CD4-positive, alpha-beta memory T cell (primary cell): ENCODE measurements at regions not wholly inside any gene's neighbourhood (a gene's known extent, or its start where the extent isn't known, plus 50 kb on each side); places are given as distances from the start of the nearest gene placed in this dataset.
"Not testable (repeated sequence)": the region's sequence is repeated elsewhere in the genome, so short reads cannot be mapped to it uniquely, and the experiment has no call there.

Experiments used
- CTCF ChIA-PET: fragments of 350-600 bp; sonication (Branson Sonifier 250); formaldehyde crosslinking; loops from one replicate; lab custom pipeline; 2021; ENCODE audit warnings: inconsistent platforms; ENCODE audit not compliant: partially characterized antibody; lab: Charles Lee
- POLR2A ChIA-PET: fragments of 350-600 bp; sonication (Branson Sonifier 250); formaldehyde crosslinking; loops from one replicate; lab custom pipeline; 2021; ENCODE audit not compliant: partially characterized antibody; lab: Charles Lee
- DNase-seq, 5 donors: peaks; one replicate each; pipeline versions ENCODE4 v3.0.0 to v3.0.0-alpha.2; 2020 to 2022; ENCODE audit warnings: mixed read lengths in 1 of 5
- H3K27ac ChIP-seq: one replicate; pipeline ENCODE4 v1.7.0; 2013; ENCODE audit warnings: low read depth, low read length
- H3K27me3 ChIP-seq: 2 replicates; pipeline ENCODE4 v1.7.0; 2013; ENCODE audit warnings: mild to moderate bottlenecking, low read length, moderate library complexity; ENCODE audit not compliant: insufficient read depth
- H3K36me3 ChIP-seq: 2 replicates; pipeline ENCODE4 v1.7.0; 2013; ENCODE audit warnings: mild to moderate bottlenecking, low read length, moderate library complexity; ENCODE audit not compliant: insufficient read depth
- H3K4me1 ChIP-seq: 2 replicates; pipeline ENCODE4 v1.7.0; 2013; ENCODE audit warnings: mild to moderate bottlenecking, low read length, moderate library complexity; ENCODE audit not compliant: insufficient read depth
- H3K4me3 ChIP-seq, 2 donors: one replicate each; pipeline ENCODE4 v1.7.0; 2013; ENCODE audit warnings: low read length in 2 of 2, mild to moderate bottlenecking in 1 of 2
- H3K9me3 ChIP-seq, 2 donors: one replicate each; pipeline ENCODE4 v1.7.0; 2013; ENCODE audit warnings: low read length in 2 of 2, control low read depth in 1 of 2; ENCODE audit not compliant: control insufficient read depth in 1 of 2
- H3K27ac Mint-ChIP-seq, 7 donors: one replicate each; pipeline ENCODE4 v1.8.0; 2020 to 2021; ENCODE audit warnings: mixed read lengths in 7 of 7, mild to moderate bottlenecking in 6 of 7, inconsistent platforms in 3 of 7, moderate library complexity in 3 of 7
- H3K27me3 Mint-ChIP-seq, 2 donors: one replicate each; pipeline ENCODE4 v1.8.0; 2020 to 2021; ENCODE audit warnings: mixed read lengths in 2 of 2
- H3K36me3 Mint-ChIP-seq, 2 donors: one replicate each; pipeline ENCODE4 v1.8.0; 2020 to 2021; ENCODE audit warnings: mixed read lengths in 2 of 2, inconsistent platforms in 1 of 2, mild to moderate bottlenecking in 1 of 2
- H3K4me1 Mint-ChIP-seq, 4 donors: one replicate each; pipeline ENCODE4 v1.8.0; 2020 to 2021; ENCODE audit warnings: mixed read lengths in 4 of 4, mild to moderate bottlenecking in 1 of 4
- H3K4me3 Mint-ChIP-seq, 8 donors: one replicate each; pipeline ENCODE4 v1.8.0; 2020 to 2021; ENCODE audit warnings: mixed read lengths in 8 of 8, mild to moderate bottlenecking in 7 of 8, moderate library complexity in 6 of 8, inconsistent platforms in 3 of 8
- H3K9me3 Mint-ChIP-seq, 8 donors: one replicate each; pipeline ENCODE4 v1.8.0; 2020 to 2021; ENCODE audit warnings: mixed read lengths in 8 of 8, mild to moderate bottlenecking in 5 of 8, inconsistent platforms in 3 of 8, moderate library complexity in 1 of 8
- intact Hi-C: fragments of 100-400 bp; cut with micrococcal nuclease; formaldehyde crosslinking; loops from one replicate; pipeline ENCODE4 v1.15.1; 2023

DNA sequence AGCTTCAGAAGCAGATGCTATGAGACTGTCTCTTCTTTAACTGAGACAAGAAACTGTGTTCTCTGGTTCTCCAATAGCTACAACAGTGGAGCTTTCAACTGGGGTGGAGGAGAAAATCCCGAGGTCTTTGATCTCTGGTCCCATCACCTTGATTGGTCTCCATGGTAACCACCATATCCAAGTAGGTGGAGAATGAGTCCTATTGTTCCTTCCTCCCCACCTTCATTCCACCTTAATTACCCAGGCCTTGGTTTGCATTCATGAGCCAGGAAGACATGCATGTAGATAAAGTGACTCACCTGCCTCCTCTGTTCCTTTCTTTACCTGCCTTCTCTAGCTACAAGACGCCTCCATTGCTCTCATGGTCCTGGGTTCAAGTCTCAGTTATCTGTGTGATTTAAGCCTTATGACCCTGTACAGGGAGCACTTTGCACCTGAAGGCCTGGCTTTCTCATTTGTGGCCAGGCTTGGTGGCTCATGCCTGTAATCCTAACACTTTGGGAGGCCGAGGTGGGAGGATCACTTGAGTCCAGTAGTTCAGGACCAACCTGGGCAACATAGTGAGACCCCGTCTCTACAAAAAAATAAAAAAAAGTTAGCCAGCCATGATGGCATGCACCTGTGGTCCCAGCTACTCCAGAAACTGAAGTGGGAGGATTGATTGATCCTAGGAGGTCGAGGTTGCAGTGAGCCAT is 157.7 kb upstream of the TBX3 start:
- Histone ChIP-seq H3K27me3 (no peaks in the 10 kb centered on the region), H3K9me3 (no peaks in the 10 kb centered on the region), H3K36me3 (no peaks in the 10 kb centered on the region), H3K4me1 (no peaks in the 10 kb centered on the region), H3K27ac (no peak overlapping the region), H3K4me3 (no peak overlapping the region)
- no peak overlapping the region for H3K27ac Mint-ChIP-seq
- H3K9me3 Mint-ChIP-seq, result peaks cover 0 to 3% (median 0%) of the 10 kb centered on the region in 8 donors
- H3K4me1 Mint-ChIP-seq, result no peaks in the 10 kb centered on the region
- no peak for DNase-seq
- no peaks in the 10 kb centered on the region for H3K27me3 Mint-ChIP-seq
- H3K4me3 Mint-ChIP-seq, result no peak overlapping the region
- intact Hi-C loops, result no loop called here
- CTCF ChIA-PET, result no interaction called here
- POLR2A ChIA-PET, result no interaction called here
- no peaks in the 10 kb centered on the region for H3K36me3 Mint-ChIP-seq

DNA sequence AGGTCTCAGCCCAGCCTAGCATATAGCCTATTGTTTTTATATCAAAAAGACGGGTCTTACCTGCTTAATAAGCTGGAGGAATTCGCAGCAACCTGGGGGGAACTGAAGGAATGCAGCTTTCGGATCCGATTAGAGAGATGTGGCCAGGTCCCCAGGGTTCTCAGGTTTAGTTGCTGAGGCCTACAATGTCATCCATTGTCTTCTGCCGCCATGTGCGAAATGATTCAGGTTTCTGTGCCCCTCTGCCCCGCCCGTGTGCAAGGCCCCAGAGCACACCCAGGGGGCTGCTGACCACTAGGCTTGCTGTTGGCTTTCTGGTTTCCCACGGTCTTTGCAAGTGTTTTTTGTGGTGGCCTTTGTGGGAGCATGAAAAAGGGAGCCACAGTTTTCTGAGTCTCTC is 154.5 kb upstream of the TBX3 start:
- Mint-ChIP-seq H3K27me3 (no peaks in the 10 kb centered on the region), H3K4me3 (no peak overlapping the region)
- intact Hi-C loops, result no loop called here

DNA sequence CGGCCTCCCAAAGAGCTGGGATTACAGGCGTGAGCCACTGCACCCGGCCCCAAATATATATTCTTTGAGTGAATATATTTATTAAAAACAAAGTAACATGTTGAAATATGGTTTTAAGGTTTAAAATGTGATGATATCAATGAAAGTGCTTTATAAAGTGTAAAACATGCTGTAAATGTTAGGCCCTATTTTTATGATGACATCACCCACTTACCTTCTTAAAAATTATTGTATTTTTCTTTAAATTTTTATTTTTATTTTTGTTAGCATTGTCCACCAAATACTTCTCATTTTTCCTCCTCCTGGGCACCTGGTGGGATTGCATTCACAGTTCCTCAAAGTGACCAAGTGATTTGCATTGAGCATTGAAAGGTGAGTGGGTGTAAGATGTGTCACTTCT is 152.6 kb upstream of the TBX3 start:
- Histone ChIP-seq H3K9me3 (no peaks in the 10 kb centered on the region), H3K4me3 (no peak overlapping the region), H3K4me1 (no peaks in the 10 kb centered on the region), H3K27me3 (no peaks in the 10 kb centered on the region), H3K27ac (no peak overlapping the region), H3K36me3 (no peaks in the 10 kb centered on the region)
- Mint-ChIP-seq H3K4me3 (no peak overlapping the region), H3K9me3 (peaks cover 0 to 14% (median 2%) of the 10 kb centered on the region in 8 donors), H3K27ac (no peak overlapping the region), H3K4me1 (no peaks in the 10 kb centered on the region), H3K36me3 (no peaks in the 10 kb centered on the region), H3K27me3 (no peaks in the 10 kb centered on the region)
- ChIA-PET POLR2A (no interaction called here), CTCF (no interaction called here)
- intact Hi-C loops, result no loop called here
- no peak for DNase-seq

More for the DNA sequence above, 154.5 kb upstream of the TBX3 start:
- Histone ChIP-seq H3K27me3 (no peaks in the 10 kb centered on the region), H3K36me3 (no peaks in the 10 kb centered on the region), H3K9me3 (no peaks in the 10 kb centered on the region), H3K4me3 (no peak overlapping the region), H3K4me1 (no peaks in the 10 kb centered on the region), H3K27ac (no peak overlapping the region)
- no peaks in the 10 kb centered on the region for H3K36me3 Mint-ChIP-seq
- no peaks in the 10 kb centered on the region for H3K4me1 Mint-ChIP-seq
- CTCF ChIA-PET, result no interaction called here
- POLR2A ChIA-PET, result no interaction called here
- no peak for DNase-seq
- no peak overlapping the region for H3K27ac Mint-ChIP-seq
- H3K9me3 Mint-ChIP-seq, result peaks cover 0 to 14% (median 2%) of the 10 kb centered on the region in 8 donors

DNA sequence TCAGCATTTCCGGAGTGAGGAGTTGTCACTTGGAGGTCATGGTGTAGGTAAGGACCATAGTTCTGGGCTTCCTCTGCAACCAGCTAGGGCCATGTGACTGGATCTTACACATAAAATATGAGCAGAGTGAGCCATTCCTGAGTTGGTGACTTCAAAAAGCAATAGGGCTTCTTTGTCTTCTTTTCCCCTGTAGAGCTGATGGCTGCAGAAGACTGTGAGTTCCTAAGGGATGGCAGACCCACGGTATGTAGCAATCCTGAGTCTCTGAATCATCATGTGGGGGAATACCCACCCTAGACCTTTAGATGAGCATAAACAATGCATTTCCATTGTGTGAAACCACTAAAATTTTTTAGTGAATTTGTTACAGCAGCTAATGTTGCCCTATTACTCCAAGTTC is 151.1 kb upstream of the TBX3 start:
- DNase-seq, result no peak
- CTCF ChIA-PET, result interaction anchor here (0.6 kb wide), 1 partner anchor 224 kb away, joined by 3 read pairs; no protein-coding TSS in a partner anchor

DNA sequence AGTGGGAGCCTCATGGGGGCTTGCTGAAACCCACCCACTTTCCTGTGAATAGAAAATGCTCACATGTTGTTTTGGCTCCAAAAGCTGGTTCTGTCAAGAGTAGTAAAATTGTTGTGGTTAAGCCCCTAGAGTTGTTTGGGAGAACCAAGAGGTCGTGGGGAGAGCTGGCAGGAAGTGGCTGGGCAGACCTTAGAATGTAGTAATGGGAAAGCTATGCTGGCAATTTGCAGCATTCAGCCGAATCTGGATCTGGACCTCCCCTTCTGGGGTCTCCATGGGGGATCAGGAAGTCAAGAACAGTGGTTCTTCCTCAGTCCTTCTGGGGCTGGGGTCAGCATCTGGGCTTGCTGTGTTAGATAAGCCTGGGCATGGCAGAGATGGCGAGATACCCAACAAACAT is 150.6 kb upstream of the TBX3 start:
- no peak overlapping the region for H3K4me3 ChIP-seq
- no peaks in the 10 kb centered on the region for H3K27me3 Mint-ChIP-seq
- intact Hi-C loops, result no loop called here
- H3K9me3 Mint-ChIP-seq, result peaks cover 0 to 14% (median 2%) of the 10 kb centered on the region in 8 donors
- H3K9me3 ChIP-seq, result no peaks in the 10 kb centered on the region
- no peak overlapping the region for H3K27ac ChIP-seq
- no peaks in the 10 kb centered on the region for H3K36me3 Mint-ChIP-seq
- CTCF ChIA-PET, result no interaction called here
- no peaks in the 10 kb centered on the region for H3K36me3 ChIP-seq
- no peaks in the 10 kb centered on the region for H3K4me1 ChIP-seq
- H3K4me3 Mint-ChIP-seq, result no peak overlapping the region
- POLR2A ChIA-PET, result no interaction called here
- no peaks in the 10 kb centered on the region for H3K4me1 Mint-ChIP-seq
- H3K27ac Mint-ChIP-seq, result no peak overlapping the region
- H3K27me3 ChIP-seq, result no peaks in the 10 kb centered on the region
- no peak for DNase-seq

More for the DNA sequence above, 151.1 kb upstream of the TBX3 start:
- no peaks in the 10 kb centered on the region for H3K27me3 Mint-ChIP-seq
- H3K4me3 ChIP-seq, result no peak overlapping the region
- H3K27me3 ChIP-seq, result no peaks in the 10 kb centered on the region
- no peak overlapping the region for H3K4me3 Mint-ChIP-seq
- no peaks in the 10 kb centered on the region for H3K9me3 ChIP-seq
- H3K27ac ChIP-seq, result no peak overlapping the region
- no peak overlapping the region for H3K27ac Mint-ChIP-seq
- no peaks in the 10 kb centered on the region for H3K4me1 Mint-ChIP-seq
- H3K36me3 Mint-ChIP-seq, result no peaks in the 10 kb centered on the region
- intact Hi-C loops, result no loop called here
- H3K9me3 Mint-ChIP-seq, result peaks cover 0 to 14% (median 2%) of the 10 kb centered on the region in 8 donors
- H3K36me3 ChIP-seq, result no peaks in the 10 kb centered on the region
- POLR2A ChIA-PET, result no interaction called here
- H3K4me1 ChIP-seq, result no peaks in the 10 kb centered on the region

DNA sequence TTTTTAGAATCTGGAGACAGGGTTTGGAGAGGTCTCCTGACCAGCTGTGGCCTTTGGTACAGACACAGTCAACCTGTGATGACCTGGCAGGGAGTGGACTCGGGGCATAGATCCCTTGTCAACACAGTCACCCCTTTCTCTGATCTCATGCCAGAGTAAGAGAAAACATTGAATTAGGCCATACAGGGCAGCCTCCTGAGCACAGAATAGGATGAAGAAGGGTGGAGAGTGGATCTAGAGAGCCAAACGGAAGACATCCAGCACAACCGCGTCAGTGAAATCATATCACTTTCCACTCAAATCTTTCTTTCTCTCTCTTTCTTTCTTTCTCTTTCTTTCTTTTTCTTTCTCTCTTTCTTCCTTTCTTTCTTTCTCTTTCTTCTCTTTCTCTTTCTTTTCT is 145.9 kb upstream of the TBX3 start:
- H3K4me1 Mint-ChIP-seq, result no peaks in the 10 kb centered on the region

DNA sequence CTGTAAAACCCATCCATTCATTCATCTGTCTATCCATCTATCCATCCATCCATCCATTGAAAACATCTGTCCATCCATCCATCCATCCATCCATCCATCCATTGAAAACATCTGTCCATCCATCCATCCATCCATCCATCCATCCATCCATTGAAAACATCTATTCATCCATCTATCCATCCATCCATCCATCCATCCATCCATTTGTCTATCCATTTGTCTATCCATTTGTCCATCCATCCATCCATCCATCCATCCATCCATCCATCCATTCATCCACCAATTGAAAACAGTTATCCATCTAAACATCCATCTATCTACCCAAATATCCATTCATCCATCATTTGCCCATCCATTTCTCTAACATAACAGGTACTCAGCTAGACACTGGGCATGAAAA is 145.3 kb upstream of the TBX3 start:
- H3K4me3 ChIP-seq, H3K36me3 ChIP-seq, H3K27ac ChIP-seq, H3K36me3 Mint-ChIP-seq, POLR2A ChIA-PET, CTCF ChIA-PET, H3K4me1 ChIP-seq, H3K27me3 ChIP-seq, H3K9me3 ChIP-seq, H3K27ac Mint-ChIP-seq, H3K27me3 Mint-ChIP-seq, H3K4me1 Mint-ChIP-seq, DNase-seq, H3K9me3 Mint-ChIP-seq, H3K4me3 Mint-ChIP-seq: not testable (repeated sequence)
- intact Hi-C loops, result loop anchor here (5.0 kb wide), 1 partner anchor 903 kb away; no protein-coding TSS in a partner anchor

More for the DNA sequence above, 145.9 kb upstream of the TBX3 start:
- Mint-ChIP-seq H3K27me3 (no peaks in the 10 kb centered on the region), H3K27ac (no peak overlapping the region), H3K9me3 (peaks cover 0 to 8% (median 6%) of the 10 kb centered on the region in 8 donors), H3K36me3 (no peaks in the 10 kb centered on the region), H3K4me3 (no peak overlapping the region)
- no peak for DNase-seq
- intact Hi-C loops, result loop anchor here (5.0 kb wide), 1 partner anchor 902 kb away; no protein-coding TSS in a partner anchor
- Histone ChIP-seq H3K36me3 (no peaks in the 10 kb centered on the region), H3K27me3 (no peaks in the 10 kb centered on the region), H3K4me3 (no peak overlapping the region), H3K4me1 (no peaks in the 10 kb centered on the region), H3K27ac (no peak overlapping the region), H3K9me3 (no peaks in the 10 kb centered on the region)
- ChIA-PET CTCF (no interaction called here), POLR2A (no interaction called here)
